ENCODE measurements at regions not wholly inside any gene's neighbourhood (a gene's known extent, or its start where the extent isn't known, plus 50 kb on each side); places are given as distances from the start of the nearest gene placed in this dataset.

DNA sequence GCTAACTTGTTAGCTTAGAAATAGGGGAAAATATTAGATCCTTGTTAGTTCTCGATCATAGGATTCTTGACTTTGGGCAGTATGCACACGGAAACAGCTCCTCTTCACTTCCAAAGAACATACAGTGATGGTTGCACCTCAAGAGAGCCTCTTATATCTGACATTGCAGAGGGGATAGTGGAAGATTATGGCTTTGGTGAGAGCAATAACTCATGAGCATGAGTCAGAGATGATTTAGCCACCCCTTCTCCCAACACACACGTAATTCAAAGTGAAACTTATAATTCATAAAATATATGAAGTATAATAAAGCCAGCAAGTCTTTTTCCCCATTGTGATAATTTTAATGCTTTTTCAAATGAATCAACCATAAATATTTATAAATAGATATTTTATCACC, 683.7 kb downstream of the POM121L12 start:
- no peak for DNase-seq

DNA sequence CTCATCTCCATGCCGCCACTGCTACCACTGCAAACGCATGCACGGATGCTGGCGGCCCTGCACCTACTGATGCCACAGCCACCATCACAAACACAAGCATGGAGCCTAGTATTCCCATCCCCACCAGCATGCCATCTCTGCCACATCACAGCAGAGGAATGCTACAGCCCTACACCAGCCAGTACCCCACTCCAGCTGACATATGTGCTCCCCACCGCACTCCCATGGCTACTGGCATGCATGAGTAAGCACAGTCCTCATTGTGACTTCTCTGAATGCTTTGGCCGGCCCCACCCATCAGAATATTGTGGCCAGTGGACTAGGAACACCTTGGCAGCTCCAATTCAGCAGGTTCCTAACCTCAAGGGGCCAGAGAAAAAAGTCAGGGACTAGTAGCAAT, 705.5 kb downstream of the POM121L12 start:
- no peak for DNase-seq

DNA sequence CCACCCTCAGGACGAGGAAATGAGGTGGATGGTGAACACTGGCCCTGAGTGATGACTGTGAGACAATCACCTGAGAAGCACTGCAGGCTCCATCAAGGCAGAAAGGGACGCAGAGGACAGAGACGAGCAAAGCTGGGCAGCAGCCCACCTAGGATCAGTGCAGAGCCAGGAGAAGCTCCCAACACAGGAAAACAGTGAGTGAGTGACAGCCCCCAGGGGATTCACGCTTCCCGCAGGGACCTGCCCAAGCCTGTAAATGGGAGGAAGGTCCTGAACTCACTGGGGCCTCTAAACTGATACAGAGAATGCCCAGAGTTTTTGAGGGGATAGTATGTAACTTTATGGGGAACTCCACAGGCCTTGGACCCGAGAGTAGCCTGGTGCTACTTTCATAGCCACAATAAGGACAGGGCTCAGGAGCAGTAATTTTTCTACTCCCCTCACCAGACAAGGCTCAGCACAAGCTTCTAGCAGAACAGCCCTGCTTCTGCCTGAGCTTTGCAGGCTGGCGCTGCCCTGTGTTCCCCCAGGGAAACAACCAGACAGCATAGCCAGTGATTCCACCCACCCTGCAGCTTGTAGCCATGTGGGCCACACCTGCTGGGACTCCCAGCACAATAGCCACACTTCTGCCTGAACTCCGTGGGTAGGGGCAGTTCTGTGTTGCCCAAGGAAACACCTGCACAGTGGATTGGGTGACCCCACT, 708.4 kb downstream of the POM121L12 start:
- DNase-seq: no peak

DNA sequence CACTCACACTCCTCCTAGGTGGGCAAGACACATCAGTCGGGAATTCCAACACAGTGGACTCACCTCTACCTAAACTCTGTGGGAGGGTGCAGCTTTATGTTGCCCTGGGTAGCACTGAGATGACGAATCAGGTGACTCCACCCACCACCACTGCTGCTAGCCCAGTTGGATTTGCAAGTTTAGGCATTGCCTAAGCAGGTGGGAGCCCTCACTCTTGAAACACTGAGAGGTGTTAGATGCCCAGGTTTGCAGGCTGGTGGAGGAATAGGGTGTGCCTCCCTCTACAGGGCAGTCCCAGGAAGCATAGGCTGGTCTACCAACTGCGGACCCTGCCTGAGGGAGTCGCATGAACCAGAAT, 708.9 kb downstream of the POM121L12 start:
- no peak for DNase-seq

DNA sequence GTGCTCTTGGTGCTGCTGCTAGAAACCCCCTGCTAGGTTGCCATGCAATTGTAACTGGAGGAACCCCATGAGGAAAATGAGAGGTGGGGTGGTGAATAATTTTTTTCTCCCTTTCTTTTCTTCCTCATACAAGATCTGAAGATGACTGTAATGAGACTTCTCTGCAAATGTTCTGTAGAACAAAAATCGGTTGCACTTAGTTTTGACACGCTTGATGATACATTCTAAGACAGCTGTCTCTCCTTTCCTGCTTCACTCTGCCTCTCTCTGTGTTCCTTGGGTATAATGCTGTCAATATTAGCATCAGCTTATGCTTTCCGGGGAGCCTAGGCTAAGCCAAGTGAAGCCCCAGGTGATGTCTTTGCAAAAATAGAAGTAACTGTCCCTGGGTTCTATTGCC, 721.5 kb downstream of the POM121L12 start:
- no peak for DNase-seq

DNA sequence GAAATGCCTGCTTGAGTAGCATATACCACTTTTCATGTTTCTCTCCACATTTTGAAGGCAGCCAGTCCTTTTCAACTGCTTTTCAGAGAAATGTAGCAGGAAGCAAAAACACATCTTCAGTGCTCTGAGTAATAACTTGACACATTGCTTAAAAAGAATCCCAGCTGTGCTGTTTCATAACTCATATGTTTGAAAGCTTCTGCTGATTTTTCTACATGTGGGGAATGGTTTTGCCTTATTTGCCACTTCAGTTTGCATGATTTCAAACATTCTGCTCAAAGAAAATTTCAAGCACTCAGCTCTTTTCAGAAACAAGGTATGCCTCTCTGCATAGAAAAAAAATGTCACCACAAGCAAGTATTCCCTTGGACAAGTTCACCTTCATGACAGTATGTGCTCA, 732.8 kb downstream of the POM121L12 start:
- no peak for DNase-seq

DNA sequence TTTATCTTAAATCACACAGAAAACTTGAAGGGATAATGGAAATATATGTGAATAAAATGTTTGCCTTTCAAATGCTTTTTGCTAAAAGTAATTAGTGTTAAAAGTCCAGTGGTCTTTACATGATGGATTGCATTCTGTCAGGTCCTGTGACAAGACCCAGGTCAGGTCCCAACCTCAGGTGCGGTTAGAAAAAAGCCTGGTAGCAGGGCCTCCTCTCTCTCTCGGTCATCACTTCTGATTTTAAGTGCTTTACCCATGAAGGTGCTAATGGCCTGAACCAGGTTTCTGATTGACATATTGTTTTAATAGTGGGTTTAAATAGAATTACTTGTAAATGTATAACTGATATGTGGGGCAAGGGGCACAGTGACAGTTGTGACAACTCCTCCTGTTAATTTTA, 736.3 kb downstream of the POM121L12 start:
- DNase-seq: no peak

DNA sequence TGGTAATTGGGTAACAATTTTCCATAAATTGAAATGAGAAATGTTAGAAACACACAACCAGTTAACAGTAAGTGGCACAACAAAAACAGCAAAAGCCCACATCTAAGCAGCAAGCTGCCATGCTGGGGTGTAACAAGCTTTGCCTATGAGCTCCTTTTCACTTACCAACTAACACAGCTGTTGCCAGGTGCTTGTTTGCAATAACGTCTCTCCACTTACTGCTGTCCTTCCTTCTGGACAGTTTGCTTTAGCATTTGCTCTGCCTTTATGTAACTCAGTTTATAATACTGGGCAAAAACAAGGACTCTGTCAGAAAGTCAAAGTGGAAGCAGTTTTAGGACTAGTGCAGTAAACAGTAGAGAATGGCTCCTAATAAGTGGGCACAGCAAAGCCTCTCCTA, 740.9 kb downstream of the POM121L12 start:
- DNase-seq: no peak

DNA sequence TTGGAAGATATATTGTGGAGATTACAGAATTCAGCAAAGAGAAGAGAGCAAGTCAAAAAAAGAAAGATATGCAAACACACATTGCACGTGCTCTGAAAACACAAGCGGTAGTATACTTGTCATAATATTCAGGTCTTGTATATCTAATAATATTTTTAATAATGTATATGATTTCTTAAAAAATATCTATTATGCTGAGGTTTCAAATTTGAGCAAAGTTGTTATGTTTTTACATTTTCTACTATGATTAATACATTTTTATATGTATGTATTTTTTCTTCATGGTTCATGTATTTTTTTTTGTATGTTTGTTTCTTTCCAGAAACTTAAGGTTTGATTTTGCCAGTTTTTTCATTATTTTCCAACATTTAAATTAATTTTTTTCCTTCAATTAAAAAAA, 752.4 kb upstream of the VSTM2A start:
- DNase-seq: no peak

DNA sequence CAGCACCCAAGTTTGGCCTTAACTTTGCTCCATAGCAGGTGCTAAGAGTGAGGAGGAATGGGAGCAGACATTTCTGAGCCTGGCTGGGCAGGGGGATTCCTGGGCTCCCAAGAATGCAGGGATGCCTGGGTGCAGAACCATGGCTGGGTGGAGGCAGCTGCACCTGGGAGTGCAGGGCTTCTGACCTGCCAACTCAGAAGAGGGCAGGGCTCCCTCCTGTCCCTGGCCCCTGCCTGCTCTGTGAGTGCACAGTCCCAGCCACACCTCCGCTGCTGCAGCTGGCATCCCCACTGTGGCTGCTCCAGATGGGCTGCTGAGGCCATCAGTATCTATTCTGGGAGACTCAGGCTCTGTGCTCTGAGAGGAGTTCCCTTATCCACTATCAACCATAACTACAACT, 747.4 kb upstream of the VSTM2A start:
- DNase-seq: no peak

DNA sequence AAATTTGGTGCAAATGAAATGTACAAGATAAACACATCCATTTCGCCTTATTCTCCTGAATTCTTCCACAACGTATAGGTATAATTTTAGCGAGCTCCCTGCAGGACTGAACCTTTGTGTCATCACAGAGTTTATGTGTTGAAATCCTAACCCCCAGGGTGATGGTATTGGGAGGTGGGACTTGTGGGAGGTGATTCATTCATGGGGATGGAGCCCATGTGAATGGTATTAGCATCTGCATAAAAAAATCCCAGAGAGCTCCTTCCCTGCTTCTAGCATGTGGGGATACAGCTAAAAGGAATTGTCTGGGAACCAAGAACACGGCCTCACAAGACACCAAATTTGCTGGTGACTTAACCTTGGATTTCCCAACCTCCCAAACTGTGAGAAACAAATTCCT, 741.4 kb upstream of the VSTM2A start:
- no peak for DNase-seq

DNA sequence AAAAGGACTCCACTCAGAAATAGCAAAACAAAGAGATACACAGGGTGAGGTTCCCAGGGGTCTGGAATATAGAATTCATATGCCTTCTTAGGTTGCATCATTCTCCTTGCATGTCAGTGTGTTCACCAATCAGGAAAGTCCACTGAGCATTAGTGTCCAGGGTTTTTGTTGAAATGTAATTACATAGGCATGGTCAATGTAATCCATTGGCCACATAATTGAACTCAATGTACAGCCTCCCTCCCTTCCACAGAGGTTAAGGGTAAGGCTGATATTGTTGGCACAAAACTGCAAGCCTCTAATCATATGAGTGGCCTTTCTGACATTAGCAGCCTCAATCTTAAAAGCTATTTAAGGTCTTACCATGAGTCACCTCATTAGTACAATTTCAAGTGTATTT, 736.1 kb upstream of the VSTM2A start:
- no peak for DNase-seq

DNA sequence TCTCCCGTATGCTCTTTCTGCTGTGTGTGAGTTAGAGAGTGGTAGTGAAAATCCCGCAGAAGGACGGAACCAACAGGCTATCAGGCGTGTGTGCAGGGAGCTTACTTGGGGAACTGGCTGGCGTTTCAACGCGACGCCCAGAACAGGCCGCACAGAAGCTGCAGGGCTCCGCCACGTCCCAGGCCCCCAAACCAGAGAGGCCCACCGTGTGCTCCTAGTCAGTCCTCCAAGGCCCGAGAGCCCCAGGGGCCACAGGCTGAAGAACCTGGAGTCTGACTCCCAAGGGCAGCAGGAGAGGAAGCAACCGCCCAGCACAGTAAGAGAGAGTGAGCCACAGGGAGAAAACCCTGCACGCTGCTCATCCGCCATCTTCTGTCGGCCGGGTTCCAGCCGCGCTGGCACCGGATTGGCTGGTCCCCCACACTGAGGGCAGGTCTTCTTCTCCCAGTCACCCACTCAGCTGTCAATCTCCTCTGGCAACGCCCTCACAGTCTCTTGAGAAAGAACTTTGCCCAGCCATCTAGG, 730.6 kb upstream of the VSTM2A start:
- DNase-seq: peak; percentile 65

DNA sequence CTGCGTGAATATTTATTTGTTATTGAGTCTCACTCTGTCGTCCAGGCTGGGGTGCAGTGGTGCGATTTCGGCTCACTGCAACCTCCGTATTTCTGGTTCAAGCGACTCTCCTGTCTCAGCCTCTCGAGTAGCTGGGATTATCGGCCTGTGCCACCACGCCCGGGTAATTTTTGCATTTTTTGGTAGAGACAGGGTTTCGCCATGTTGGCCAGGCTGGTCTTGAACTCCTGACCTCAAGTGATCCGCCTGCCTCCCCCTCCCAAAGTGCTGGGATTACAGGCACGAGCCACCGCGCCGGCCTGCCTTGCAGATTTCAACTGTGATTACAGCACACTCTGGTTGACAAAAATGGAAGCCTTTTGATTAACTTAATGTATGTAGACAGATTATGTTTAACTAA, 730.0 kb upstream of the VSTM2A start:
- DNase-seq: no peak

DNA sequence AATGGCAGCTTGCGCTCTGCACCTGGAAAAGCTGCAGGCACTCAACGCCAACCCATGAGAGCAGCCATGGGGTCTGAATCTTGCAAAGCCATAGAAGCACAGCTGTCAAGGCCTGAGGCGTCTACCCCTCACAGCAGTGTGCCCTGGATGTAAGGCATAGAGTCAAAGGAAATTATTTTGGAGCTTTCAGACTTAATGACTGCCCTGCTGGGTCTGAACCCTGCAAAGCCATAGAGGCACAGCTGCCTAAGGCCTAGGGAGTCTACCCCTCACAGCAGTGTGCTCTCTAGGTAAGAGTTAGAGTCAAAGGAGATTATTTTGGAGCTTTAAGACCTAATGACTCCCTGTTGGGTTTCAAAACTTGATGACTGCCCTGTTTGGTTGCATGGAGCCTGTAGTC, 706.9 kb upstream of the VSTM2A start:
- DNase-seq: no peak

DNA sequence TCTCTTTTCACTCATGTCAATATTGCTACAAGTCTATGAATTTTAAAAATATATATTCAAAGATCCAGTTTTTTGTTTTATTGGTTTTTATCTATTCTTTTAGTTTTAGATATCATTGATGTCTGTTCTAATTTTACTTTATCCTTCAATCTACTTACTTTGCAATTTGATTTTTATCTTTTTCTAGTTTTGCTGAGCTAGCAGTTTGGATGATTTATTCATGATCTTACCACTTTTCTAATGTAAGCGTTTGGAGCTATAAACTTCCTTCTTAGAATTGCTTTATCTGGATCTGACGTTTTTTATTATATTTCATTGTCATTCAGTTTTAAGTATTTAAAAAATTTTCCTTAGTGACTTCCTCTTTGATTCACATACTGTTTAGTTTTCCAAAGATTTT, 664.5 kb upstream of the VSTM2A start:
- DNase-seq: no peak

DNA sequence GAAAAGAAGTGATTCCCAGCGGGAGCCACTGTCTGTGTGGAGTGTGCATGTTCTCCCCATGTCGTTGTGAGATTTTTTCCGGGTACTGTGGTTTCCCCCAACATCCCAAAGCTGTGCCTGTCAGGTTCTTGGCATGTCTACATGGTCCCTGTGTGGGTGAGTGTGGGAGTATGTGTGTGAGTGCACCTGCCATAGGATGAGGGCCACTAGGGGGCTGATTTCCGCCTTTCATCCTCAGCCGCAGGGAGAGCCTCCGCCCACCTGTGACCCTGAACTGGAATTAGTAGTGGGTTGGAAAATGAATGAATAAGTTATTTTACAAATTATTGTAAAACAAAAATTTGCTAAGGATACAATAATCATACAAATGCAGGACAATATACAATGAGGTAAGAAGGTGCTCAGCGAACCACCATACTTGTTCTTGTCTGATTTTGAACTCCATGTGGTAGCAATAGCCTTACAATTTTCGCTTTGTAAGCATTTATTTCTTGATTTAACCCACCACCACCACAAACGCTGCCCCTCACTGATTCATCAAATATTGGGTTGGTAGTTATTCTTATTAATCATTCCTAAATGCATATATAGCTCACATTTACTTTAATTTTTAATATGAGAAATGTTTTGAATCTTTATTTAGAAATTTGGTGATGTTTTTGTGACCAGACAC, 641.2 kb upstream of the VSTM2A start:
- DNase-seq: no peak

DNA sequence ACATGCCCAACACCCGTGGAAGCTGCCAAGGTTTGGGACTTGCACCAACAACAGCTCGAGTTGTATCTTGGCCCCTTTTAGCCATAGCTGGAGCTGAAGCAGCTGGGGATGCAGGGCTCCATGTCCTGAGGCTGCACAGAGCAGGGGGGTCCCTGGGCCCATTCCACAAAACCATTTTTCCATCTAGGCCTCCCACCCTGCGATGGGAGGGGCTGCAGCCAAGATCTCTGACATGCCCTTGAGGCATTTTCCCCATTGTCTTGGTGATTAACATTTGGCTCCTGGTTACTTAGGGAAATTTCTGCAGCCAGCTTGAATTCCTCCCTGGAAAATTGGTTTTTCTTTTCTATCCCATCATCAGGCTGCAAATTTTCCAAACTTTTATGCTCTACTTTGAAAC, 637.8 kb upstream of the VSTM2A start:
- no peak for DNase-seq

DNA sequence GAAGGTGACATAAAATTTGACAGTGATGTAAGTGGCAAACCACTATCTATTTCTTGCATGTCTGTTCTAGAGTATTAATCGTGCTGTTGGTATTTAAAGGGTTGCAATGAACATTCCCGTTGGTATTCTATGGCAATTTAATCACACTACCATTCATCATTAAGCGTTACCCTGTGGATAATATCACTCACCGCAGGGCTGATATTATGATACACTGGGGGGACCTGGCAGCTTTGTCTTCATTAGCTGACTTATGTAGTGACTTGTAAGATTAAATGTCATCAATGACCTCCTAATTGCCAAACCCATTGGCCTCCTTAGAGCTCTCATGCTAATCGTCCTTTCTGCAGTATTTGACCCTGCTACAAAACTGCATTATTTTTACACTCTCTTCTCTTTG, 624.5 kb upstream of the VSTM2A start:
- no peak for DNase-seq

DNA sequence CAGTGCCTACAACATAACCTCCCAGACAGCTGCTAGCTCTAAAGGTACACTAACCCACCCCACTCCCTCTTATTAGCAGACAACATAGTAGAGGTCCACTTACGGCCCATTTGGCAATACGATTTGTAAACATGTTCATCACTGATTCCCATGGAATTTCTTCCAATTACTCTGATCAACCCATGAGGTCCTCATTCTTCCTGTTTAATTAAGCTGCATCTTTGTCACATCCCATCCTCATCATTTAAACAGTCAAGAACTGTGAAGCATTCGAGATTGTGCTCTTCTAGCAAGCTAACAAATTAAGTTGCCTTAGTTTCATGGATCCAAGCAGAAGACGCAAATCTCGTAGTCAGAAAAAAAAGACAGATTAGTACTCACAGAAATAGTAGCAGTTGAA, 622.2 kb upstream of the VSTM2A start:
- no peak for DNase-seq

DNA sequence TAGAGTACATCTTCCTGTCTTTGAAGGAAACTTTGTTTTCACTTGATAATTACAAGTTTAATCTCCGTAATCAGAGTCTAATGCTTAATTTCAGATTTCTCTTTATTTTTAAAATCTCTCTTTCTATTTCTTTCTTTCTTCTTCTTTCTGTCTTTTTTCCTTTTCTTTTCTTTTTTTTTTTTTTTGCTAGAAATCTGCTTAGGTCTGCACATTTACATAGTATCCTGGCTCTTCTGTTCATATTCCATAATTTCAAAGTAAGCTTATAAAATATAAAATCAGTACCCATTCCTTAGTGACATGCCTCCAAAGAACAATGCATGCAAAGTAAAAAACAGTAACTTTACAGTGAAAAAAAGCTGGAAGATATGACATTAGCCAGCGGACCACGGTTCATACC, 601.7 kb upstream of the VSTM2A start:
- no peak for DNase-seq

DNA sequence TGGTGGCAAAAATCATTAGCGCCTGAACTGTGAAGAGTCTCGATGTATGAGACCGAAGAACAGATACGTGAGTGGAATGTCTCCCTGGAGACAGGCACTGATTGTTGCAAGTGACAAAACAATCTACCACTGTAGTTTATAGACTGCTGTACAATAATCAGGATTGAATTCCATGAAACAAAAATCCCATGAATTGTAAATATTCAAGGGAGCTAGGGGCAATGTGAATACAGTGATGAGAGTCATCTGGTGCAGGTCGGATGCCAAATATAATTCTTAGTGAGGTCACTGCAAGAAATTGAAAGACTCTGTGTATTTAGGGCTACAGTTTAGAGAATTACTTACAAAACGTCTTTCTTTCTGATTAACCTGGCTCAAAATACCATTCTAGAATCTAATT, 594.4 kb upstream of the VSTM2A start:
- no peak for DNase-seq

DNA sequence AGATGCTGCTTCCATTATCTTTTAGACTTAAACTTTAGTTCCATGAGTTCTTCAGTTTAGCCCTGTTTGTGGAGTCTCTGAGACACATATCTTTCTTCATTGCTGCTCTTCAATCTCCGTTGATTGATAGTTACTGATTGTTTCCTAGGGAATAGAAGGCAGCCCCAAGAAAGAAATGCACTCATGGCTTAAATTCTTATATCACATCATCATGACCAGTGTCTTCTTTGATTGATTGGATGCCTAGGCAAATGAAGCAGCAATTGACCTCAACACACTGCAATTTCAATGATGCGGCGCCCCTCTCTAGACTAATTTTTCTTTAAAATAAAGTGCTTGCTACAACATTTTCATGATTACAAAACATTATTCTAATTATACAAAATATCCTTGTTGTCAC, 576.5 kb upstream of the VSTM2A start:
- no peak for DNase-seq

DNA sequence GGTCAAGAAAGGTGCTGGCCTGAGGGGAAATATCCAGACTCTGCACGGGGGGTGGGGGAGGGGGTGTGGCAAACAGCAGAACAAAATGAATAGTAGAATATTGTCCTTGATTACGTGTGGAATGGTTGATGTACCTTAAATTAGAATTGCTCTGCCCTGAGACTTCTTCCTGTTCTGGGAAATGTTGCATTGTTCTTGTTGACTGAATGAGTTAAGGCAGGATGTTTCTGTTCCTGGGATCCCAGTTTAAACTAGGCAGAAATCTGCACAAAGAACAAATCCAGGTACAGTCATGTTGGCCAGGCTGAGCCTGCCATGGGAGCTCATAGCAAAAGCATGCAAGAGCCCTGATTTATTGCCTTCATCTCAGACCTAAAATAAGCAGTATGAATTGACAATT, 558.7 kb upstream of the VSTM2A start:
- DNase-seq: no peak

DNA sequence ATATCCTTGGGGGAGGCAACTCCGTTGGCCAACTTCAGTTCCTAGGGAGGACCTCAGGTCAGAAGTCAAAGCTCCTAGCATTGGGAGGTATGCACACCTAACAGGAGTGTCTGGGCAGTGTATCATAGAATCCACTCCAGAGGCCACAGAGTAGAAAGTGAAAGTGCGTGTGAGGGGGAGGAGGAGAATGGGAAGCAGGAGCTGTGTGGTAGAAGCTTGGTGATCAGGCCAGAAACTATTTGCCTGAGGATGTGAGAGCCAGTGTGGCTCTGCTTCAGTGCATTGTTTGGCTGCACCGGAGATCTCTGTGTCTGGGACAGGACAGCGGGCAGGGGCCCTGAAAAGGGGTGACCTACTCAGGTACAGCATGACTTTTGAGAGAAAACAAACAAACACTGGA, 557.4 kb upstream of the VSTM2A start:
- DNase-seq: no peak

Data from NCI-H2171 (cell line).